Tibial artery (tissue), 4 donors: ENCODE measurements at regions not wholly inside any gene's neighbourhood (a gene's known extent, or its start where the extent isn't known, plus 50 kb on each side); places are given as distances from the start of the nearest gene placed in this dataset.
"Not testable (repeated sequence)": the region's sequence is repeated elsewhere in the genome, so short reads cannot be mapped to it uniquely, and the experiment has no call there.

ENCODE experiments used
- DNase-seq, 2 donors: peaks; one replicate each; pipeline ENCODE4 v3.0.0-alpha.2; 2019
- H3K27ac ChIP-seq, 2 donors: fragments of 200-600 bp; sonication (generic) in 1 of 2; 1 replicate in 1 of 2; 2 replicates in 1 of 2; pipeline ENCODE4 v1.5.1; 2018 to 2019; ENCODE audit warnings: mild to moderate bottlenecking in 1 of 2
- H3K27me3 ChIP-seq, 2 donors: fragments of 200-600 bp; sonication (generic) in 1 of 2; one replicate each; pipeline versions ENCODE4 v1.5.1 to v1.6.0; 2016 to 2019
- H3K36me3 ChIP-seq, 3 donors: fragments of 200-600 bp; sonication (generic) in 2 of 3; one replicate each; pipeline ENCODE4 v1.5.1; 2016 to 2019; ENCODE audit warnings: mild to moderate bottlenecking in 2 of 3
- H3K4me1 ChIP-seq, 4 donors: fragments of 200-600 bp; sonication (generic) in 2 of 4; 1 replicate in 3 of 4; 2 replicates in 1 of 4; pipeline ENCODE4 v1.5.1; 2016 to 2019
- H3K4me3 ChIP-seq, 2 donors: fragments of 200-600 bp; sonication (generic) in 1 of 2; 1 replicate in 1 of 2; 2 replicates in 1 of 2; pipeline ENCODE4 v1.5.1; 2018 to 2019; ENCODE audit warnings: mild to moderate bottlenecking in 2 of 2
- H3K9me3 ChIP-seq, 3 donors: fragments of 200-600 bp; sonication (generic) in 1 of 3; one replicate each; pipeline ENCODE4 v1.5.1; 2016 to 2019
- CTCF ChIP-seq, 2 experiments: fragments of 200-600 bp in 1 of 2; fragments of 450-650 bp in 1 of 2; IDR thresholded peaks; one replicate each; pipeline ENCODE4 v1.5.1; 2017 to 2019; ENCODE audit warnings: antibody characterized with exemption in 2 of 2, mild to moderate bottlenecking in 1 of 2, moderate library complexity in 1 of 2
- intact Hi-C: fragments of 100-400 bp; cut with DNase I; formaldehyde crosslinking; loops from one replicate; pipeline ENCODE4 v1.15.0; 2023; ENCODE audit warnings: low total_unique reads

GRCh38 chr3:87822563-87822962, 236.2 kb downstream of the CGGBP1 start:
- DNase-seq = no peak
- no peak for TF ChIP-seq CTCF (IDR thresholded peaks at IDR 0.05)
- Histone ChIP-seq H3K27ac (no peak overlapping the region), H3K27me3 (no peaks in the 10 kb centered on the region), H3K4me3 (no peak overlapping the region), H3K4me1 (no peaks in the 10 kb centered on the region), H3K36me3 (no peaks in the 10 kb centered on the region), H3K9me3 (no peaks in the 10 kb centered on the region)
- intact Hi-C loops = no loop called here

- H3K4me1 ChIP-seq, DNase-seq, H3K9me3 ChIP-seq, H3K27ac ChIP-seq, intact Hi-C loops, H3K27me3 ChIP-seq, H3K36me3 ChIP-seq, H3K4me3 ChIP-seq: not testable (repeated sequence)
These were observed 245.3 kb downstream of the CGGBP1 start for GRCh38 chr3:87813503-87813902.

GRCh38 chr3:87811953-87812352, 246.9 kb downstream of the CGGBP1 start:
- TF ChIP-seq CTCF (IDR thresholded peaks at IDR 0.05) = no peak
- Histone ChIP-seq H3K9me3 (no peaks in the 10 kb centered on the region), H3K36me3 (no peaks in the 10 kb centered on the region), H3K27me3 (no peaks in the 10 kb centered on the region), H3K4me3 (no peak overlapping the region), H3K27ac (no peak overlapping the region), H3K4me1 (no peaks in the 10 kb centered on the region)
- no peak for DNase-seq
- intact Hi-C loops = no loop called here

GRCh38 chr3:87810452-87811016, 248.3 kb downstream of the CGGBP1 start:
- intact Hi-C loops = no loop called here
- H3K4me3 ChIP-seq = no peak overlapping the region

DNA sequence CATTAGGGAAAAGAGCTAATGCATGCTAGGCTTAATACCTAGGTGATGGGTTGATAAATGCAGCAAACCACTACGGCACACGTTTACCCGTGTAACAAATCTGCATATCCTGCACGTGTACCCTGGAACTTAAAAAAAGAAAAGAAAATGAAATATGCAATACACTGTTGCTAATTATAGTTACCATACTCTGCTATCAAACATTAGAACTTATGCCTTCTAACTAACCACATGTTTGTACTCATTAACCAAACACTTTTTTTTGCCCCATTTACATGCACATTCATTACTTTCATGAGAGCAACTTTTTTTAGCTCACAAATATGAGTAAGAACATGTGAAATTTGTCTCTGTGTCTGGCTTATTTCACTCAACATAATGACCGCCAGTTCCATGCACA, 253.1 kb downstream of the CGGBP1 start:
- intact Hi-C loops = no loop called here

More at GRCh38 chr3:87810452-87811016, 248.3 kb downstream of the CGGBP1 start:
- no peak for DNase-seq
- no peak overlapping the region for H3K27ac ChIP-seq
- no peaks in the 10 kb centered on the region for H3K27me3 ChIP-seq
- no peaks in the 10 kb centered on the region for H3K4me1 ChIP-seq
- H3K9me3 ChIP-seq = no peaks in the 10 kb centered on the region
- TF ChIP-seq CTCF (IDR thresholded peaks at IDR 0.05) = no peak
- H3K36me3 ChIP-seq = no peaks in the 10 kb centered on the region

DNA sequence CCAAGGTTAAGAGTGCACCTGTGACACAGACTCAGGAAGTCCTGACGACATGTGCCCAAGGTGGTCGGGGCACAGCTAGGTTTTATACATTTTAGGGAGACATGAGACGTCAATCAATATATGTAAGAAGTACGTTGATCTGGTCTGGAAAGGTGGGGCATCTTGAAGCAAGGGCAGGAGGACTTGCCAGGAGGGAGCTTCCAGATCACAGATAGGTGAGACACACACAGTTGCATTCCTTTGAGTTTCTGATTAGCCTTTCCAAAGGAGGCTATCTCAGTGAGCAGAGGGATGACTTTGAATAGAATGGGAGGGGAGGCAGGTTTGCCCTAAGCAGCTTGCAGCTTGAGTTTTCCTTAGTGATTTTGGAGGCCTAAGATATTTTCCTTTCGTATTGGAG, 257.4 kb downstream of the CGGBP1 start:
- no peak overlapping the region for H3K27ac ChIP-seq
- H3K36me3 ChIP-seq = no peaks in the 10 kb centered on the region
- no peak overlapping the region for H3K4me3 ChIP-seq
- H3K4me1 ChIP-seq = no peaks in the 10 kb centered on the region
- no peaks in the 10 kb centered on the region for H3K27me3 ChIP-seq
- intact Hi-C loops = no loop called here
- no peaks in the 10 kb centered on the region for H3K9me3 ChIP-seq
- TF ChIP-seq CTCF (IDR thresholded peaks at IDR 0.05) = no peak
- DNase-seq = no peak

More for the DNA sequence above, 253.1 kb downstream of the CGGBP1 start:
- H3K36me3 ChIP-seq = no peaks in the 10 kb centered on the region
- H3K27ac ChIP-seq = no peak overlapping the region
- no peaks in the 10 kb centered on the region for H3K9me3 ChIP-seq
- no peak for TF ChIP-seq CTCF (IDR thresholded peaks at IDR 0.05)
- DNase-seq = no peak
- no peak overlapping the region for H3K4me3 ChIP-seq
- H3K4me1 ChIP-seq = no peaks in the 10 kb centered on the region
- H3K27me3 ChIP-seq = no peaks in the 10 kb centered on the region
